Caki2 (cell line): ENCODE measurements at regions not wholly inside any gene's neighbourhood (a gene's known extent, or its start where the extent isn't known, plus 50 kb on each side); places are given as distances from the start of the nearest gene placed in this dataset.
A peak's percentile ranks its signal among the peaks of the same experiment; 100 is the strongest.
"Not testable (repeated sequence)": the region's sequence is repeated elsewhere in the genome, so short reads cannot be mapped to it uniquely, and the experiment has no call there.

ENCODE experiments used
- DNase-seq: peaks from one replicate; pipeline ENCODE4 v3.0.0-alpha.2; 2015; ENCODE audit warnings: low read depth
- in situ Hi-C: cut with HindIII; loops from 2 replicates; pipeline ENCODE4 v1.10.0; 2016; ENCODE audit warnings: low sequenced_read_pairs, low pct_unique_long_range_greater_than_20kb, mixed read lengths

- in situ Hi-C loops, result no loop called here
- no peak for DNase-seq
These were observed 138.9 kb upstream of the DCC start for GRCh38 chr18:52200921-52201663.

- in situ Hi-C loops, result no loop called here
- DNase-seq, result no peak
These were observed 131.4 kb upstream of the DCC start for GRCh38 chr18:52208646-52209045.

GRCh38 chr18:52216109-52216508 lies 123.9 kb upstream of the DCC start:
- no peak for DNase-seq
- in situ Hi-C loops, result no loop called here

GRCh38 chr18:52216666-52217065 lies 123.3 kb upstream of the DCC start:
- no peak for DNase-seq
- in situ Hi-C loops, result no loop called here

GRCh38 chr18:52219102-52219501 lies 120.9 kb upstream of the DCC start:
- no peak for DNase-seq
- in situ Hi-C loops, result no loop called here

- in situ Hi-C loops, result no loop called here
- no peak for DNase-seq
These were observed 119.9 kb upstream of the DCC start for GRCh38 chr18:52220062-52220591.

GRCh38 chr18:52222211-52222610 lies 117.8 kb upstream of the DCC start:
- DNase-seq, result no peak
- in situ Hi-C loops, result no loop called here

GRCh38 chr18:52227536-52227935 lies 112.5 kb upstream of the DCC start:
- in situ Hi-C loops, result no loop called here
- DNase-seq, result no peak

GRCh38 chr18:52228166-52228565 lies 111.8 kb upstream of the DCC start:
- no peak for DNase-seq
- in situ Hi-C loops, result no loop called here

GRCh38 chr18:52236131-52236530 lies 103.9 kb upstream of the DCC start:
- no peak for DNase-seq
- in situ Hi-C loops, result no loop called here

GRCh38 chr18:52237551-52237950 lies 102.4 kb upstream of the DCC start:
- in situ Hi-C loops, result no loop called here
- peak; percentile 6 for DNase-seq

- in situ Hi-C loops, result no loop called here
These were observed 97.3 kb upstream of the DCC start for GRCh38 chr18:52242711-52243110.

GRCh38 chr18:52244658-52245057 lies 95.3 kb upstream of the DCC start:
- in situ Hi-C loops, result no loop called here
- no peak for DNase-seq

More at GRCh38 chr18:52242711-52243110, 97.3 kb upstream of the DCC start:
- DNase-seq, result no peak

GRCh38 chr18:52254367-52254766 lies 85.6 kb upstream of the DCC start:
- in situ Hi-C loops, result no loop called here
- no peak for DNase-seq

GRCh38 chr18:52257417-52257816 lies 82.6 kb upstream of the DCC start:
- DNase-seq, in situ Hi-C loops: not testable (repeated sequence)

GRCh38 chr18:52275817-52276216 lies 64.2 kb upstream of the DCC start:
- in situ Hi-C loops, result no loop called here
- DNase-seq, result no peak

GRCh38 chr18:52277785-52278184 lies 62.2 kb upstream of the DCC start:
- in situ Hi-C loops, result no loop called here
- DNase-seq, result no peak

GRCh38 chr18:52278191-52278590 lies 61.8 kb upstream of the DCC start:
- in situ Hi-C loops, result no loop called here
- no peak for DNase-seq

- in situ Hi-C loops, result no loop called here
- DNase-seq, result no peak
These were observed 59.3 kb upstream of the DCC start for GRCh38 chr18:52280702-52281101.

GRCh38 chr18:52283927-52284326 lies 56.1 kb upstream of the DCC start:
- in situ Hi-C loops, result no loop called here
- DNase-seq, result no peak
